ENCODE measurements at regions not wholly inside any gene's neighbourhood (a gene's known extent, or its start where the extent isn't known, plus 50 kb on each side); places are given as distances from the start of the nearest gene placed in this dataset.

GRCh38 chr7:25930492-25931048, 221.4 kb upstream of the NFE2L3 start:
- TF ChIP-seq POLR2A (IDR thresholded peaks at IDR 0.05; ENCODE audit: low read depth, low read length) (no peak), TAF1 (IDR thresholded peaks at IDR 0.05; ENCODE audit: borderline replicate concordance, low read depth, low read length) (no peak)
